SH-SY5Y (cell line): ENCODE measurements at regions not wholly inside any gene's neighbourhood (a gene's known extent, or its start where the extent isn't known, plus 50 kb on each side); places are given as distances from the start of the nearest gene placed in this dataset.

Experiments
- GATA2 ChIP-seq: IDR thresholded peaks from 2 replicates; pipeline ENCODE4 v1.6.1; 2011; ENCODE audit warnings: mild to moderate bottlenecking, low read depth, low read length
- GATA3 ChIP-seq: IDR thresholded peaks from 2 replicates; pipeline ENCODE4 v1.6.1; 2011; ENCODE audit warnings: low read depth, mild to moderate bottlenecking, low read length, moderate library complexity

GRCh38 chr12:107318806-107319532 is 225.6 kb upstream of the CRY1 start:
- TF ChIP-seq GATA2 (no peak), GATA3 (no peak)
